ENCODE measurements at regions not wholly inside any gene's neighbourhood (a gene's known extent, or its start where the extent isn't known, plus 50 kb on each side); places are given as distances from the start of the nearest gene placed in this dataset.
A peak's percentile ranks its signal among the peaks of the same experiment; 100 is the strongest.

DNA sequence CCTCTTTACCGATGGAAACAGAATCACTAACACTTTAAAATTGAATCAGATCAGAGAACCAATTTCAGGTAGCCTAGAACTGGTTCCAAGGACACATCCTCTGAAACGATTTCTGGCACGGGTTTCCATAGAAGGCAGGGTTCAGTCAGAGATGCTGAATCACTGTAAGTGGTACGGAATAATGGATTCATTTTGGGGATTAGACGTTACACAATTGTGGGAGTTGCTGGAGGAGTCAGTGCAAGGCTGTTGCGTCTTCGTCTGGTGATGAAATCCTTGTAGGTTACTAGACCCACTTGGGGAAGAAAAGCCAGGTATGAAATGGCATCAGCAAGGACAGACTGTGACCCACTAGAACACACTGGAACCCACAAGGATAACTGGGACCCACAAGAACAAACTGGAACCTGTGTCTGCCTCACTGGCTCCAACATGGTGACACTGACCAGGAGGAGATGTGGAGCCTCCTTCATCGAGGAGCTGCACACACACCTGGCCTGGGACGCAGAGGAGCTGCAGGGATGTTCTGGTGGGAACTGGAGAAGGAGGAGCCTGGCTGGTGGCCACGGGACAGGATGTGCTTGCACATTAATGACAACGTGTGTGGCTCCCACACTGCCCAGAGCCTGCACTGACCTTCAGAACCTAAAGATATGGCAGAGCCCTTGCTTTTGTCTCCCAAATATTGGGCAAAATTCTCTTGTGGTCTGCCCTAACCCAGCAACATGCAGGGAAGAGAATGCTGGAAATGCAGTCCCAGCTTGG is 105.1 kb downstream of the TRAPPC11 start:
- ATAC-seq (no peak), DNase-seq (no peak)

DNA sequence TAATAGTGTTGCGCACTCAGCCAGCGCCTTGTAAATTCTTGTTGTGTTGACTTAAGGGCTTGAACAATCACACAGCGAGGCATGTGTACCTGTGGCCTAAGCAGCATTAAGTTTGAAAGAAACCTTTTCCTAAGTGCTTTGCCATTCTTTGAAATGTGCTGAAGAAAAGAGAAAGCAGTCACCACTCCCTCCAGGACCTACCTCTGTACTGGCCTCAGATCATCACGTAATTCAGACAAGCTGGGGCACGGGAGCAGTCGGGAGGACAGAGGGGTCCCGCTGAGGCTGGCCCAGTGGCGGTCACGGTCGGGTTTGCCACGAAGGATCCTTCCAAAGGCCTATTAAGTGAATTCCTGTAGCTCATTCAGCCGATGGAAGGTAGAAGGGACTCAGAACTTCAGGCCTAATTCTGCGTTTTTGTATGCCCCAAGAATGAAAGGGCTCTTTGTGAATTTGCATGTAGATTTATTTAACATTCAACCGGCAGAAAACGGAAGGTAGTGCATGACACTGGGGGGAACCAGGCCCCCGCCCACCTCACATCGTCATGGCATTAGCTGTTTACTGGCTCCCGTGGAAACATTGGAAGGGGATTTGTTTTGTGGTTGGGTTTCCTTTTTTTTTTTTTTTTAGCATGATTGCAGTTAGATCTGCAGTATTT is 106.3 kb downstream of the TRAPPC11 start:
- no peak for DNase-seq
- no peak for ATAC-seq

DNA sequence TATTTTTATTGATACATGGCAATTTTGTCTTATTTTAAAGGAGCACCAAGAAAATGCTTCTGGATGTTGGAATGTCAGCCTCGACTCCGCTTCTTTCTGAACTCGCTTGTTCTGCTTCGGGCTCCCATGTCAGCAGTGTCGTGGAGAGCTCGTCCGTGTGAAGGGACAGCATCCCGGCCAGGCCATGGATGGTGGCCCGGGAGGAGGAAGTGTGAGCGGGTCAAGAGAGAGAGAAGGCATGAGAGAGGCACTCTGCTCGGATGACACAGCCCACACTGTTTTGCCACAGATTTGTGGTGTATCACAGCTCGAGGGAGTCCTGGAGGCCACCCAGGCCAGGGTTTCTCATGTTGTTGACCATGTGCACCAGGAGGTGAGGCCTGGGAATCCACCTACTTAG is 107.0 kb downstream of the TRAPPC11 start:
- DNase-seq, result no peak
- no peak for ATAC-seq

DNA sequence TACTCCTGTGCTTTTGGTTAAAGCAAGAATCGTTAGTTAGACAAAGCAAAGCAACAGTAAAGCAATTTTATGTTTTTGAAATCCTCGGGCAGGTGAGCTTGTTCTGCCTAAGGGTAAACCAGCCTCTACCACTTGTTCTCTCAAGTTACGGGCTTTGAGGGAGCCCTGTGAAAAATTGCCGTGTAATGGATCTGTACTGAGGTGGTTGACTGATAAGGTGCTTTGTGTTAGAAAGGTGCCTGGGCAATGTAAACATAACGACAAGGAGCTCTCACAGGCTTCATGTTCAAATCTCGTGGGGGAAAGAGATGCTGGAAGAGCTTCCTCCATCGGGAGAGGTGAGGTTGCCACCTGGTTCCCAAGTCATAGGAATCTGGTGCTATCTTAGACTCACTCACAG is 111.8 kb downstream of the TRAPPC11 start:
- DNase-seq (no peak), ATAC-seq (no peak)

DNA sequence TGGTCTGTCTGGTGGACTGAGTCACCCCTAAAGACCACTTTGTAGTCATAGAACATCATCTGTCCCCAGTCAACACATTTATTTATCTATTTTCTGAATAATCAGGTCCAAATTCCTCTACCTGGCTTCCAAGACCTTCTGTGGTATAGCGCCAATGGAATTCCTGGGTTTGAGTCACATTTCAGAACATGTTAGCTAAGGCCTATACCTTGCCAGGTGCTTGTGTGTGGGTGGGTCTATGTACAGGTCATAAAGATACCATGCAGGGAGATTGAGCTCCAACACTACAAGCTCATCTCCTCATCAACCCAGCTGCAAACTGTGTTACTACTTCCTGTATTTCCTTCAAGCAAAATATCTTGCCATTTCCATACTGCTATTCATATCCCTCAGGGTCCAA is 113.3 kb downstream of the TRAPPC11 start:
- DNase-seq, result no peak
- no peak for ATAC-seq

DNA sequence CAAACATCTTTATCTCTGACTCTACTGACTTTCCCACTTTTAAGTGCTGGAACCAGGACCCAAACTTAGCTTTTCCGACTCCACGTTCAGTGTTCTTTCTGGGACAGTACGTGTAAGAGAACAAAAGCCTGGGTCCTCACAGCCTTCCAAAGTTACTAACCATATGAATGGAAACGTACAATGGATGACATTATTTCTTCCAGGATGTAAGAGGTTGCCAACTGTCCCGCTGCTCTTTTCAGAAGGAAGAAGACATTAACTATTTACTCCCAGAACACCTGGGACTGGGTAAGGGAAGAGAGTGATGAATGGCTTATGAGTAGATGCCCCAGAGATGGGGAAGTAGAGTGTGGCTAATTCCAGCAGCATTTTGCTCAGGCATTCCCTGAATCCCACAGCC is 114.7 kb downstream of the TRAPPC11 start:
- no peak for DNase-seq
- no peak for ATAC-seq

DNA sequence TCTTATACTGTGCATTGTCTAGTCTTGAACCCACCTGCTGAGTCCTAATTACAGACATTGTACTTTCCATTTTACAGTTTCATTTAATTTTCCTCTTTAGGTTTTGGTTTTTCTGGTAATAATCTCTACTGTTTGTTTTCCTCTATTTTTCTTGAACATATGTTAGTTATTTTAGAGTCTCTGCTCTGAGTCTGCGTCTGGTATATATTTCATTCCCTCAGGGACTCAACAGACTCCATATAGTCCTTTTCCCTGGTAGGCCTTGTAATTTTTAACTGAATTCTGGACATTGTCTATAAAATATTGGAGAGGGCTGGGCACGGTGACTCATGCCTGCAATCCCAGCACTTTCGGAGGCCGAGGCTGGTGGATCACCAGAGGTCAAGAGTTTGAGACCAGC is 121.8 kb upstream of the STOX2 start:
- ATAC-seq, result no peak

DNA sequence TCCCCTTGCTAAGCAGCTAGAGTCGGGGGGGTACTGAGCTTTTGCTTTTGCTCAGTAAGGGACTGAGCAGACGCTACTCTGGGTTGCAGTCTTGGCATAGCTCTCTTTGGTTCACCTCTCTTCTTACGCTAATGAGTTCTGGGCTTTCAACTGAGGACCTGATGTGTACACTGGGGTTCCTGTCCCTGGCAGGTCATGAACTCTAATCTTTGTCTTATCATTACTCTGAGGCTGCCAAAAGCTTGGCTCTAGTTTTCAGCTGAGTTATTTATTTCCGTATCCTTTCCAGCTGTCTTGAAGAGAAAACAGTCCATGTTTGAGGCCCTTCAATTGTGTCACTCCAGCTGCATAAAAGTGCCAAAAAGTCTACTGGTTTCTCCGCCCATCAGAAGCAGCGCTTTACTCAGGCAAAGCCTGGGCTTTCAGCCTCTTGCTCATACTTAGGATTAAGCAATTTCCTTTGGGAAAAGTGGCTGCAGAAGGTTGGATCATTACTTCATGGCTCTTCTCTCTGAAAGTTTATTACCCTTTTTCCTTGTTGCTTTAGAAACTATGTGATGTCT is 121.0 kb upstream of the STOX2 start:
- DNase-seq (no peak), ATAC-seq (no peak)

More for the DNA sequence above, 121.8 kb upstream of the STOX2 start:
- DNase-seq, result no peak

DNA sequence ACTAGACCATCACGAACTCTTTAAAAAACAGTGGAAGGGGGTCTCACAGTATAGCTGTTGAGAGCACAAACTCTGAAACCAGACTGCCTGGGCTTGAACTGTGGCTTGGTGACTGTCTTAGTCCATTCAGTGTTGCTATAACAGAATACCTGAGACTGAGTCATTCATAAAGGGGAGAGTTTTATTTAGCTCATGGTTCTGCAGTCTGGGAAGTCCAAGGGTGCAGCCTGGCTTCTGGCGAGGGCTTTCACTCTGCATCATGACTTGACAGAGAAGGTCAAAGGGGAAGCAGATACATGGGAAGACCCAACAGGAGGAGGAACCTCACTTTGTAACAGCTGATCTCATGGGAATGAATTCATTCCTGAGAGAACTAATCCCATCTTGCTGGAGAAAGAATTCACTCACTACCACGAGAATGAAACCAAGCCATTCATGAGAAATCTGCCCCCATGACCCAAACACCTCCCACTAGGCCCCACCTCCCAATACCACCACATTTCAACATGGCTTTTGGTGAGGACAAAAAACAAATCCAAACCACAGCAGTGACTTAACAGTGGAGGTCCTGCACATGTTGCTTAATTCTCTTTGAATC is 116.7 kb upstream of the STOX2 start:
- DNase-seq, result no peak
- peak; percentile 28 for ATAC-seq

DNA sequence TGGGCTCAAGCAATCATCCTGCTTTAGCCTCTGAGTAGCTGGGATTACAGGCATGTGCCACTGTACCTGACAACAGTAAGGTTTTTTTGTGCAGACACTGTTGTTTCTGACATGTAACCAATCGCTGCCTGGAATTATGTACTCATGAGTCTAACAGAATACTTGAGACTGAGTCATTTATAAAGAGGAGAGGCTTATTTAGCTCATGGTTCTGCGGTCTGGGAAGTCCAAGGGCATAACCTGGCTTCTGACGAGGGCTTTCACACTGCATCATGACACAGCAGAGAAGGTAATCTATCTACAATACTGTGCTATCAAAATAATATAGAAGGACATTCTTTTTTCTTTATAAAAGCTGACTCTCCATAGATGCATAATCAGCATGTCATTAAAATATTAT is 115.5 kb upstream of the STOX2 start:
- DNase-seq (no peak), ATAC-seq (no peak)

DNA sequence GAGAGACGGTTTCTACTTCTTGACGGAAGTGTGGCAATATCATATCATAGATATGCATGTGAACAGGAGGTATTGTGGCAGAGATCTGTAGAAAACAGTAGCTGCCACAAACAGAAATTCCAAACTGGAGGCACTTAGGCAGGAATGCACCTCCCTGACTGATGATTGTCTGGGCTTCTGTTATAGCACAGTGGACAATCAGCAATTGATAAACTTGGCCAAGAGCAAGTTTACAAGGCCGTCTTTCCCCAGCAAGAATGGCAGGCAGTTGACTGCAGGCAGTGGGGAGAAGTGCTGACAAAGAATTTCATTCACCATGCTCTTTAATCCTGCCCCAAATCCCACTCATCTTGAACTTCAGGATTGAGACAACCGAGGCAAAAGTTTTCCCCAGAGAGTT is 114.4 kb upstream of the STOX2 start:
- ATAC-seq (no peak), DNase-seq (no peak)

DNA sequence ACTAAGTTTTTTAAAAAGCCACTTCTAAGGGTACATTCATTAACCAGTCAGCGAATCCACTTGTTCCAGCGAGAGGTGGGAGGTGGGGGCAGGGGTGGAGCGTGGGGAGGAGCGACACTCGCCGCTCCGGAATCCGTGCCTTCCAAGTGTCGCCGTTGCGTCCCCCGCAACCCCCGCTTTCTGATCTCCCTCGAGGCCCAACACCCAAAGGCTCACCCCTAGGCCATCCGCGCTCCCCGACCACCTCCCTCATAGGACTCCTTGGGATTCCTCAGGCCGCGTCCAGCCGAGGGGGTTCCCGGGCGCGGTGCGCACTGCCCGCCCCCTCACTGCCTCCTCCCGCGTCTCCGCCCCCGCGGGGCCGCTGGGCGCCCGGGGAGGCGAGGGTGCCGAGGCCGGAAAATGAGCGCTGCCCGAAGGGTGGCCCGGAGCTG is 108.1 kb upstream of the STOX2 start:
- DNase-seq (peak; percentile 13), ATAC-seq (peak; percentile 5)

DNA sequence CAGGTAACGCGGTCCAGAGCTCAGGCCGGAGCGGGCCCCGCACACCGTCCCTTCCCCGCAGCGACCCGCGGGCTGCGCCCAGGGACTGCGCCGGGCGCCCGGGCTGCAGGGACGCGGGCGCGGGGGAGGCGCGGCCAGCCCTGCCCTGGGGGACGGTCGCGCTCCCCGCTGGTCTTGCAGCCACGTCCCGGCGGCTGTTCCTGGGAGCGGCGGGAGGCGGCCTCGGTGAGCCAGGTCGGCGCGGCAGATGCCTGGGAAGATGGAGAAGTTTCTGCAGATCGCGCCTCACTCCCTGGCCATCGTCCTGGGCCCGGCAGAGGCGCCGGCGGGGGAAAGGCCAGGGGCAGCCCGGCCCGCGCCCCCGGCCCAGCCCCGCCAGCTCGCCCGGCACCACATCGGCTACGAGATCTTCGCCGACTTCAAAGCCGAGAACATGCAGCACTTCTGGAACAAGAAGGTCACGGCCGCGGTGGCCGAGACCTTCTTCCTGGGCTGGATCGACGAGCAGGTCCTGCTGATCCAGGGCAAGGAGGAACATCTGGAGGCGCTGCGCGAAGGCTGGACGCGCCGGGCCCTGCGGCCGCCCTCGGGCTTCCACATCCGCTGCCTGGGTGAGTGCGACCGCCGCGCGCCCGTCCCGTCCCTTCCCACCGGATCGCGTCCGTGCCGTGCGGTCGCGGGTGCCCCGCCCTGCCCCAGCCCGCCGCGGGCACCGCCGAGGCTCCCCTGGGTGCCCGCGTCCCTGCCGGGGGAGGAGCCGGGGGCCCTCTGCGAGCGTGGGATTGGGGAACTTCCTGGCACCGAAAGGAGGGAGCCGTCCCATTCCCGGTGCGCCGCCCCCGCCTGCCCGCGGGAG is 107.4 kb upstream of the STOX2 start:
- ATAC-seq (peak; percentile 38), DNase-seq (peak; percentile 25)

DNA sequence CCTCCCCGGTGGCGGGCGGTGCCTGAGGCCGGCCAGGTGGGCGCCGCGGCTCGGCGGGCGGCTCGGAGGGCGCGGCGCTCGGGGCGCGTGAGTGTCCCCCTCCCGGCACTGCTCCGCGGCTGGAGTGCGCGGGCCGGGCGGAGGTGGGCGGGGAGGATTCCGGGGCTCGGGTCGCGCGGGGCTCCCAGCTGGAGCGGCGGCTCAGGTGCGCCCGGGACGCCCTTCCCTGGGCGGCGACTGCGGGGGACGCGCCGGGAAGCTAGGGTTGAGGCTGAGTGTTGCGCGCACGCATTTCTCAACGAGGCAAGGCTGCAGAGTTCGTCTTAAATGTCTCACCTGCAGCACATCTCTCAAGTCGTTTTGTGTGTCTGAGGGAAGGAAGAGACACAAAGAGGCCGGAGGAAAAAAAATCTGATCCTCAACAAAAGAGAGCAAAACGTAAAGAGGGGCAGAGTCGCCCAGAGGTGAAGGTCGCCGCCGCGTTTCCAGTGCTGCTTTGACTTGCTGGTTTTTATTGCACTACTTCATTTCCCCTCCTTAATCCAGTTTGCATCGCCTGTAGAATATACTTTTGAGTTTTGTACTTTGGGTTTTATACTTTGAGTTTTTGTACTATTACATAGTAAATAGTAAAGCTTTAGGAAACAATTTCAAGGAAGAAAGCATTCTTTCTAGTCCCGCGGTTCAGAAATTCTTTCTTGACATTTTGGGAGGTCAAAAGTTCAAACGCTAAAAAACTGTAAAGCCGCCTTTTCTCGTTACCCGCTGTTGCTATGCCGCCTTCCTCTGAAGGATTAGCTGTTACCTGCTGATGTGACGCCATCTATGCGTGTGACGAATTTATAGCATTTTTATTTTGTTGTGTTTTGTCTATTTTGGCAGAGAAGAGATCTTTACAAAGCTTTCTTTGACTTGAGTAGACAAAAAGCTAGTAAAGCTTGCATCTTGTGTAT is 106.5 kb upstream of the STOX2 start:
- ATAC-seq (no peak), DNase-seq (peak; percentile 4)

DNA sequence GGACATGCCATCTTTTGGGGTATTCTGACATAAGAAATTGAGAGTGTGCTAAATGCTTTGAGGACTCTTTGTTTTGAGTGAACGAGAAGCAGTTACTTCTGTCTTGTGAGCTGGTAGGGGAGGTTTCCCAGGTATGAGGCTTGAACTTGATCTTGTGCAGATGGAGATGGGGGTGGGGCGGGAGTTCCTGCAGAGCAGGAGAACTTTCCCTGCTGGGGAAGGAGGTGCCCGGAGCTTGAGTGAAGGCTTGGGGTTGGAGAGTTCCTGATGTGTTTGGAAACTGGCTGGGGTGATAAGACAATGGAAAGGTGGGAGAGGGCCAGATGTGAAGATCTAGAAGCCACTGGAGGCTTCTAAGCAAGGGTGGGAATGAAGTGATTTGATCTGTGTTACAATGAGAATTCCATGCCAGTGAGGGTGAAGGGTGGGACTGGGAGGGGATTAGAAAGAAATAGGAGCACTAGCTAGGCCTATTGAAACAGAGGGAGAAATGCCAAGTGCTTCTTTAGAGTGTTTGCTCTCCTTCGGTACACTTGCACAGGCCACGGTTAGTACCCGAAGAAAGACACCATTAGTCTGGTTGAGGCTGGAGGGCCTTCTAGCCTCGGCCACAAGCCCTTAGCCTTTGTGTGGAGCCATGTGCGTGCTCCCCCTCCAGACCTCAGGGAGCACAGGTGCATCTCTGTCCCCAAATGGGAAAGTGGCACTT is 103.5 kb upstream of the STOX2 start:
- DNase-seq (no peak), ATAC-seq (no peak)

DNA sequence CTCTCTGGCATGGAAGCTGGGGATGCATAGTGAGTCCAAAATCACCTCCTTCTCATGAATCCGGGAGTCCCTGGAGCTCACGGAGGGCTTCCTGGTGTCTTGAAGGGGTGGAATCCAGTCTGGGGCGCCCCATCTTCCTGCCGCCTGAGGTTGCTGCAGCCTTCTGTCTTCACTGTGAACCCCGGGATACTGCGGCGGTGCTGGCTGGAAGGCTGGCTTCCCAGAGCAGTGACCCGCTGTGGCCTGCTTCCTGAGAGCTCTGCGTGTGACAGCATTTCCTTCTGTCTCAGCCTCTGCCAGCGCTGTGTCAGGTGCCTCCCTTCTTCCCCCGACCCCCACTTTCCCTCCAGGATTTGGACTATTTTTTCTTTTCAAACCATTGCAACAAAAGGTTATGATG is 98.8 kb upstream of the STOX2 start:
- ATAC-seq (no peak), DNase-seq (no peak)

DNA sequence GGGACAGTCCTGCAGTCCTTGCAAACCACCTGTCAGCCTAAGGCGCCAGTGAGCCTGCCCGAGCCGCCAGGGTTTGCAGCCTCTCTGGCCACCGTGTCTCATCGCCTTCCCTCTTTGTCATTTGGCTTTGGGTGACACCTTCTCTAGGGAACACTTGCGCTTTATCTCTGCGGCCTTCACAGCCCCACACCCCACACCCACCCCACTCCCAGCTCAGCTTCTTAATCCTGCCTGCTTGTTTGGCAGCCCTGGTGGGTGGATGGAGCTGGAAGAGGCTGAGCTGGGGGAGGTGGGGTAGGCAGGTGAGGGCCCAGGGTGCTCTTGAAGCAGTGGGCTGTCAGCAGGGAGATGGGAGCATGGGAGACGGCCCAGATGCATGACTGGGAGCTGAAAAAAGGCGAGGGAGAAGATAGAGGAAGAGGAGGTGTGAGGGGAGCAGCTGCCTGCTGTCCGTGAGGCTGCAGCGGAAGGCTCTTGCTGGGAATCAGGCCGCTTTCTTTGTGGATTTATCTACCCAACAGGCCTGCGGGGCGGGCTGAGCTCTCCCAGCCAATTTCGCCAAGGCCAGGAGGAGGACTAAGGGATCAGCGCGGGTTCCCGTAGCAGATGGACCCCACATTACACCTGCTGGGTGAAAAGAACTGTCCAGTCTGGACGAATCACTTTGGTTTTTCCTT is 97.5 kb upstream of the STOX2 start:
- DNase-seq (no peak), ATAC-seq (no peak)

DNA sequence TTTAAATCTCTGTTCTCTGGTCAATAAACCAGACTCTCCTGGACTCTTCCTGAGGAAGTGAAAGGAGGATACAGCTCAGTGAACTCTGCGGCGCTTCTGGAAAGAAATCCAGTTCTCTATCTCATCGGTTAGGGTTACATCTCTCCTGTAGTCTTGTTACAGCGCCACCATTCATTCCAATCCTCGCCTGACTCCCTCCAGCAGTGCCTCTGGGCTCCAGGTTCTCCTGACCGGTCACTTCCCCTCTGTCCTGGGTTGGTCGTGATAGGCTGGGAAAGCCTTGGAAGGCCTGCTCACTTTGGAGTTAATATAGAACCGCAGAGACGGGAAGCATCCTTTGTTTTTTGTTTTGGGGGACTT is 97.0 kb upstream of the STOX2 start:
- DNase-seq (no peak), ATAC-seq (no peak)

DNA sequence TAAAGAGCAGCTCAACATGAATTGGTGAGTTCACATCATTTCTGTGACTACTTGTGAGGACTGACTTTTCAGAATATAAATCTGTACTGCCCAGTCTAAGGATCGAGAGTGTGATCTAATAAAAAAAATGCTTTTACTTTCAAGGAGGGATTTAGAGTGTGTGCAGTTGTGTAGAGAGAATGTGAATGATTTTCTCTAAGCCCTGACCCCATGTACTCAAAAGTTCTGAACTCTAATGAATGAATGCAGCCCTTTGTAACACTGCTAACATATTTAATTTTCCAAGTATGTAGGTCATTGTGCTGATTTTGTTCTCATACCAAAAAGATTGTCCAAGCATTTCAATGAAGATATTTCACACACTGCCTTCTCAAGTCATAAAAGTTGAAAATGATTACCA is 92.5 kb upstream of the STOX2 start:
- no peak for DNase-seq
- no peak for ATAC-seq

DNA sequence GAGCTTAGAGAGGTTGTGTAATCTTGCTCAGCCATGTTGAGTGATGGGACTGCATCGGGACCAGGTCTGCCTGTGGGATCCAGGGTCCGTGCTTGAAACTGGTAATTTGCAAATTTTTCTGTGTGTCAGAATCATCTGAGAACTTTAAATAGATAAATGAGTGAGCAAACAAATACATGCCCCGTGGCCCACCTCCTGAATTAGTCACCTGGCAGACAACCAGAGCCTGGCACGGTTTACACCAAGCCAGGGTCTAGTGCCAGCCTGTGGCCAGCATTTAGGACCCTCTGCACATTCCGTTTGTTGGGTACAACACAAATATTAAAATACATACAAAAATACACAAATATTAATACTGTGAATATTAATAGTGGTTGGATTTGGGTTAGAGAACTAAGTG is 90.6 kb upstream of the STOX2 start:
- no peak for ATAC-seq
- no peak for DNase-seq
